Kidney (tissue), 13 donors: ENCODE measurements at regions not wholly inside any gene's neighbourhood (a gene's known extent, or its start where the extent isn't known, plus 50 kb on each side); places are given as distances from the start of the nearest gene placed in this dataset.

Experiments
- DNase-seq, 5 donors: peaks; one replicate each; pipeline ENCODE4 v3.0.0-alpha.2; 2013 to 2020
- FAIRE-seq: peaks from 2 replicates; lab custom pipeline; 2012; peaks lifted over from hg19 to GRCh38; lab: Jason Lieb, UNC
- H3K27ac ChIP-seq, 2 donors: one replicate each; pipeline ENCODE4 v1.7.0; 2013; ENCODE audit warnings: low read depth in 2 of 2, low read length in 2 of 2, inconsistent platforms in 1 of 2
- H3K27me3 ChIP-seq: one replicate; pipeline ENCODE4 v1.7.1; 2013; ENCODE audit warnings: low read length, inconsistent platforms; ENCODE audit not compliant: control insufficient read depth, insufficient read depth
- H3K36me3 ChIP-seq, 3 donors: one replicate each; pipeline versions ENCODE4 v1.7.0 to v1.7.1; 2013; ENCODE audit warnings: low read length in 3 of 3, control low read depth in 1 of 3, inconsistent platforms in 1 of 3; ENCODE audit not compliant: insufficient read depth in 3 of 3, control insufficient read depth in 2 of 3
- H3K4me1 ChIP-seq, 3 donors: one replicate each; pipeline versions ENCODE4 v1.7.0 to v1.7.1; 2013; ENCODE audit warnings: low read length in 3 of 3, inconsistent platforms in 1 of 3, low read depth in 1 of 3; ENCODE audit not compliant: control insufficient read depth in 2 of 3, insufficient read depth in 2 of 3
- H3K4me3 ChIP-seq, 3 donors: one replicate each; pipeline versions ENCODE4 v1.7.0 to v1.8.1; 2013; ENCODE audit warnings: low read length in 3 of 3, control low read depth in 1 of 3, inconsistent platforms in 1 of 3
- H3K9ac ChIP-seq, 3 donors: one replicate each; pipeline versions ENCODE4 v1.7.0 to v1.7.1; 2013; ENCODE audit warnings: low read length in 3 of 3, control low read depth in 1 of 3, inconsistent platforms in 1 of 3
- H3K9me3 ChIP-seq, 3 donors: one replicate each; pipeline versions ENCODE4 v1.7.0 to v1.7.1; 2013; ENCODE audit warnings: low read length in 3 of 3, control low read depth in 1 of 3, inconsistent platforms in 1 of 3; ENCODE audit not compliant: control insufficient read depth in 2 of 3, insufficient read depth in 1 of 3
- intact Hi-C: fragments of 100-400 bp; cut with DNase I; formaldehyde crosslinking; loops from one replicate; pipeline ENCODE4 v1.11.1; 2022
- TF ChIP-seq, protein P1 (sequence below): IDR thresholded peaks from 3 replicates; pipeline ENCODE4 v1.5.1; 2012; ENCODE audit warnings: mild to moderate bottlenecking, moderate library complexity, borderline replicate concordance; ENCODE audit not compliant: insufficient read depth; ENCODE audit errors: extremely low read depth
- donor health status: control.
- donor health status: control.
- donor health status: control.
- donor health status: control.
- donor health status: control.
- donor health status: DM: yes; HTN: yes; CAD: no.
- donor health status: Normal renal cell carcinoma (clear cell type).

DNA sequence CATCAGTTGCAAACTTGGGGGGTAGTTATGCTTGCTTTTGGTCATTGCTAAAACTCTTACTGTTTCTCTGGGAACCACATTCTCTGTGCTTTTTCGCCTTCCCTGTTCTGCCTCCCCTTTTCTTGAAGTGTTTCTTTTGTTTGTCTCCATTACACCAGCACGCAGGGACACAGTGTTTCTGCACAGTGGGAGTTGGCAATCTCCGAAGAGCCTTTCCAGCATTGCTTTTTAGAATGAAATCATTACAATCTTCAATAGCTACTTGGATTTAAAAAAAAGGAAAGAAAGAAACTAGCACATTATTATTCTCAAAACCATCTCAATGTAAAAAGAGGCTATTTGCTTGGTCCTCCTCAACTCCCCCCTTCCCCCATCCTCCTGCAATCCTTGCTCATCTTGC is 536.7 kb upstream of the MMS22L start:
- FAIRE-seq (no peak), DNase-seq (no peak)
- TF ChIP-seq, protein P1, sequence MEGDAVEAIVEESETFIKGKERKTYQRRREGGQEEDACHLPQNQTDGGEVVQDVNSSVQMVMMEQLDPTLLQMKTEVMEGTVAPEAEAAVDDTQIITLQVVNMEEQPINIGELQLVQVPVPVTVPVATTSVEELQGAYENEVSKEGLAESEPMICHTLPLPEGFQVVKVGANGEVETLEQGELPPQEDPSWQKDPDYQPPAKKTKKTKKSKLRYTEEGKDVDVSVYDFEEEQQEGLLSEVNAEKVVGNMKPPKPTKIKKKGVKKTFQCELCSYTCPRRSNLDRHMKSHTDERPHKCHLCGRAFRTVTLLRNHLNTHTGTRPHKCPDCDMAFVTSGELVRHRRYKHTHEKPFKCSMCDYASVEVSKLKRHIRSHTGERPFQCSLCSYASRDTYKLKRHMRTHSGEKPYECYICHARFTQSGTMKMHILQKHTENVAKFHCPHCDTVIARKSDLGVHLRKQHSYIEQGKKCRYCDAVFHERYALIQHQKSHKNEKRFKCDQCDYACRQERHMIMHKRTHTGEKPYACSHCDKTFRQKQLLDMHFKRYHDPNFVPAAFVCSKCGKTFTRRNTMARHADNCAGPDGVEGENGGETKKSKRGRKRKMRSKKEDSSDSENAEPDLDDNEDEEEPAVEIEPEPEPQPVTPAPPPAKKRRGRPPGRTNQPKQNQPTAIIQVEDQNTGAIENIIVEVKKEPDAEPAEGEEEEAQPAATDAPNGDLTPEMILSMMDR, result no peak
- Histone ChIP-seq H3K9ac (no peak overlapping the region), H3K9me3 (no peaks in the 10 kb centered on the region), H3K4me1 (no peaks in the 10 kb centered on the region), H3K27ac (no peak overlapping the region), H3K36me3 (no peaks in the 10 kb centered on the region), H3K4me3 (no peak overlapping the region), H3K27me3 (no peaks in the 10 kb centered on the region)
- intact Hi-C loops, result no loop called here

DNA sequence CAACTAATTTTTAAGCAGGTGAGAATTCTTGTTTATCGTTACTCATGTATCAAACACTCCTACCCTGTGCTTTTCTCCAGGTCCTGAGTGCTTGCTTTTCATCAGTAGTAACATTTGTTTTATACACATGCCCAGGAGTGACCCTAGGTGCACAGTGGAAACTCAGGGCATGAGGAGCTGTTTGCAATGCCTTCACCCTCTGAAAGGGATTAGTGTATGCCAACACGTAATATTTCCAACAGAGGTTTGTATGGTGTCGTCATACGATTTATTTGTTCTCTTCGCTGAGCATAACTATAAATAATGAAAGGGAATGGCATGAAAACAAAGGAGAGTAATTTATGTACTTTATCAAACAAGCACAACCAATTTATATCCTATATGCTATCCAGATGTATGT is 537.4 kb upstream of the MMS22L start:
- Histone ChIP-seq H3K9me3 (no peaks in the 10 kb centered on the region), H3K4me1 (no peaks in the 10 kb centered on the region), H3K4me3 (no peak overlapping the region), H3K36me3 (no peaks in the 10 kb centered on the region), H3K27ac (no peak overlapping the region), H3K9ac (no peak overlapping the region), H3K27me3 (no peaks in the 10 kb centered on the region)
- FAIRE-seq, result no peak
- intact Hi-C loops, result no loop called here
- TF ChIP-seq, protein P1, result no peak
- no peak for DNase-seq

DNA sequence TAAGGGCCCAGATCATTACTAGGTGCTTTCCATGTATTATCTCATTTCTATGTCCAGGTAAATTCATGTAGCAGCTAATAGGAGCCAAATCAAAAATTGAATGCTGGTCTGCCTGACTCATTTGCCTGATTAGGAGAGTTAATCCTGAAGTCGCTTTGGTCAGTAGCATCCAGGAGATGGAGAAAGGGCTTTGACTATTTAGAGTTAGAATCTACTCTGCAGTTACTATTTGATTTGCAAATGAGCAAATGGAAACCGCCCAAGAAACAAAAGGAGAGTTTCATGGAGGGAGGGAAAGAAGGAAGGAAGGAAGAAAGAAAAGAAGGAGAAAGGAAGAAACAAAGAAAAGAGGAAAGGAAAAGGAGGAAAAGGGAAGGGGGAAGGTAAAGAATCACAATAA is 539.6 kb upstream of the MMS22L start:
- H3K9me3 ChIP-seq, result no peaks in the 10 kb centered on the region
- H3K27me3 ChIP-seq, result no peaks in the 10 kb centered on the region
- no peaks in the 10 kb centered on the region for H3K4me1 ChIP-seq
- no peaks in the 10 kb centered on the region for H3K36me3 ChIP-seq
- FAIRE-seq, result no peak
- TF ChIP-seq, protein P1, result no peak
- H3K9ac ChIP-seq, result no peak overlapping the region
- no peak for DNase-seq
- no peak overlapping the region for H3K27ac ChIP-seq
- intact Hi-C loops, result no loop called here
- no peak overlapping the region for H3K4me3 ChIP-seq

DNA sequence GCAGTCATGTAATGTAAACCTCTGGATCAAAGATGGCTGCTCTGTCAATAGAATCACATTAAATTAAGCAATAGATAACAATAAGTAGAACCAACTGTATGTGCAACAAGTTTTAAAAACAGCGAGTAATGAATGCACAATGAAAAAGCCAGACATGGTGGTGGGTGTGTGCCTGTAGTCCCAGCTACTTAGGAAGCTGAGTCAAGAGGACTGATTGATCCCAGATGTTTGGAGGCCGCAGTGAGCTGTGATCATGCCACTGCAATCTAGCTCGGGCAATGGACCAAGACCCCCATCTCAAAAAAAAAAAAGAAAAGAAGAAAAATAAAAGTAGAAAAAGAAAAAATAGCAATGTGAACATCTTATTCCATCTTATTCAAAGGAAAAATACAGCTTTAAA is 558.7 kb upstream of the MMS22L start:
- Histone ChIP-seq H3K4me1 (no peaks in the 10 kb centered on the region), H3K9me3 (no peaks in the 10 kb centered on the region), H3K27ac (no peak overlapping the region), H3K4me3 (no peak overlapping the region), H3K9ac (no peak overlapping the region), H3K27me3 (no peaks in the 10 kb centered on the region), H3K36me3 (no peaks in the 10 kb centered on the region)
- no peak for DNase-seq
- FAIRE-seq, result no peak
- TF ChIP-seq, protein P1, result no peak
- intact Hi-C loops, result no loop called here
